ENCODE measurements at regions not wholly inside any gene's neighbourhood (a gene's known extent, or its start where the extent isn't known, plus 50 kb on each side); places are given as distances from the start of the nearest gene placed in this dataset.

GRCh38 chr4:100695039-100695654, 177.3 kb upstream of the EMCN start:
- TF ChIP-seq EZH2 (IDR thresholded peaks at IDR 0.05; ENCODE audit: borderline replicate concordance) (no peak), CTCF (IDR thresholded peaks at IDR 0.05; ENCODE audit: poor library complexity) (no peak), EZH2phosphoT487 (IDR thresholded peaks at IDR 0.05; ENCODE audit: low read depth, severe bottlenecking, unreplicated experiment) (no peak)
